ENCODE measurements at regions not wholly inside any gene's neighbourhood (a gene's known extent, or its start where the extent isn't known, plus 50 kb on each side); places are given as distances from the start of the nearest gene placed in this dataset.
"Not testable (repeated sequence)": the region's sequence is repeated elsewhere in the genome, so short reads cannot be mapped to it uniquely, and the experiment has no call there.

DNA sequence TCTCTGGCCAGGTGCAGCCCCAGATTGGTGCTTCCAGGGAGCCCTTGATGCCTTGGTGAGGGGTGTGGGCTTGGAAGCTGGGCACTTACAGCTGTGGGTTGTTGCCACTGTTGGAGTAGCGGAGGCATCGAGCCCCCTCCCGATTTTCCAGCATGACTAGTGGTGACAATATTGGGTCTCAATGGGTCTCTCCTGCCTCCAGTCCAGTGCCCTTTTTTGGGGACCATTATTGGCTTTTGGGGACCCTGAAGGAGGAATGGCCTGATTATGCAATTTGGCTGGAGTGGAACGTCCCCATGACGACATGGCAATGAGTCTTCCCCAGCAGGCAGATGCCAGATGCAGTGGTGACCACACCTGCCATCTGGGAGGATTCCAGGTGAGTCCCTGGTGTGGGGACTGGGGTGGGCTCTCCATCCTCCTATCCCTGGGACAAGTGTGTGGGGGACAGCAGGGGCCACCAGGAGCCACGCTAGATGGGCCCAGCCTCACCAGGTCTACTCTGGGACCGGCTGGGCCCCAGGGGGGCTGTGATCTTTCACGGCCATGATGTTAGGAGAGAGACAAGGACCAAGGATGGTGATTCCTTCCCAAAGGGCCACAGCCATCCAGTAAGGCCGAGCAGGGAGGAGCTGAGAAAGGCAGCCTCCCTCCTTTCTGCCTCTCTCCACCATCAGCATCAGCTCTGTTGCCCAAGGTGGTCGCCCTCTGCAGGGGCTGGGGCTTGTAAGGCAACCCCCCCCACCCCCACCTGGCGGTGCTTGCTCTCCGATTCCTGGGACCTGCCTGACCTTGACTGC is 196.8 kb downstream of the GOLGA6L6 start:
- no peak for DNase-seq

- DNase-seq = not testable (repeated sequence)
Measured at GRCh38 chr15:20343395-20344211, 198.0 kb downstream of the GOLGA6L6 start.

GRCh38 chr15:20342601-20343394 is 198.8 kb downstream of the GOLGA6L6 start:
- DNase-seq = not testable (repeated sequence)

DNA sequence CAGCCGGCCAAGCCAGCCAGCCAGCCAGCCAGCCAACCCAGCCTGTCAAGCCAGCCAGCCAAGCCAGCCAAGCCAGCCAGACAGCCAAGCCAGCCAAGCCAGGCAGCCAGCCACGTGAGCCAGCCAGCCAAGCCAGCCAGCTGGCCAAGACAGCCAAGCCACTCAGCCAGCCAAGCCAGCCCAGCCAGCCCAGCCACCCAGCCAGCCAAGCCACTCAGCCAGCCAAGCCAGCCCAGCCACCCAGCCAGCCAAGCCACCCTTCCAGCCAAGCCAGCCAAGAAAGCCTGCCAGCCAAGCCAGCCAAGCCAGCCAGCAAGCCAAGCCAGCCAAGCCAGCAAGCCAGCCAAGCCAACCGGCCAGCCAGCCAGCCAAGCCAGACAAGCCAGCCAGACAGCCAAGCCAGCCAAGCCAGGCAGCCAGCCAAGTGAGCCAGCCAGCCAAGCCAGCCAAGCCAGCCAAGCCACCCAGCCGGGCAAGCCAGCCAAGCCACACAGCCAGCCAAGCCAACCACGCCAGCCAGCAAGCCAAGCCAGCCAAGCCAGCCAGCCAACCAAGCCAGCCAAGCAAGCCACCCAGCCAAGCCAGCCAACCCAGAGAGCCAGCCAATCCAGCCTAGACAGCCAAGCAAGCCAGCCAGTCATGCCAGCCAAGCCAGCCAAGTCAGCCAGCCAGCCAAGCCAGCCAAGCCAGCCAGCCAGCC is 199.5 kb downstream of the GOLGA6L6 start:
- DNase-seq = peak; percentile 79

GRCh38 chr15:20340931-20341661 is 200.5 kb downstream of the GOLGA6L6 start:
- peak; percentile 79 for DNase-seq

DNA sequence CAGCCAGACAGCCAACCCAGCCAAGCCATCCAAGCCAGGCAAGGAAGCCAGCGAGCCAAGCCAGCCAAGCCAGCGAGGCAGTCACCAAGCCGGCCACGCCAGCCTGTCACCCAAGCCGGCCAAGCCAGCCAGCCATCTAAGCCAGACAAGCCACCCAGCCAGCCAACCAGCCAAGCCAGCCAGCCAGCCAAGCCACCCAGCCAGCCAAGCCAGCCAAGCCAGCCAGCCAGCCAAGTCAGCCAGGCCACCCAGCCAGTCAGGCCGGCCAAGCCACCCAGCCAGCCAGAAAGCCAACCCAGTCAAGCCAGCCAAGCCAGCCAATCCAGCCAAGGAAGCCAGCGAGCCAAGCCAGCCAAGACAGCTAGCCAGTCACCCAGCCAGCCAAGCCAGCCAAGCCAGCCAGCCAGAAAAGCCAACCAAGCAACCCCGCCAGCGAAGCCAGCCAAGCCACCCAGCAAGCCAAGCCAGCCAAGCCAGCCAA is 201.2 kb downstream of the GOLGA6L6 start:
- no peak for DNase-seq

GRCh38 chr15:20339086-20339791 is 202.4 kb downstream of the GOLGA6L6 start:
- not testable (repeated sequence) for DNase-seq

GRCh38 chr15:20338671-20339070 is 202.9 kb downstream of the GOLGA6L6 start:
- not testable (repeated sequence) for DNase-seq

- DNase-seq = not testable (repeated sequence)
Measured at GRCh38 chr15:20337238-20337637, 204.4 kb downstream of the GOLGA6L6 start.

GRCh38 chr15:20334451-20334850 is 207.1 kb downstream of the GOLGA6L6 start:
- not testable (repeated sequence) for DNase-seq

DNA sequence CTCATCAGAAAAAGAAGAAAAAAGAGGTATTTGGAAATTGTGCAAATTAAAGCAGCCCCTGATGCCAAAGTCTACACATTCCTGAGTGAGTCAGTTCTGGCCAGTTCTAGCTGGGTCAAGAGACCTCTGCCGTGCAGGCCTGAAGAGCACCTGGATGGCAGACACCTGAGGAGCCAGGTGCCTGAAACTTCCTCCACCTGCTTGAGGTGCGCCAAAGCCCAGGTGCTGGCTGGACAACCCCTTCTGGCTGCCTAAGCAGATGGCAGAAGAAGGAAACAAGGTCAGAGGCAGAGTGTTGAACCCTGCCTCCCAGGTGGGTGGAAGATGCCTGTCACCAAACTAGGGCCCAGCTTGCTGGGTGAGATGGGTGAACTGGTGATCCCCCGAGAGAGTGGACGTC is 215.8 kb downstream of the GOLGA6L6 start:
- DNase-seq = not testable (repeated sequence)

GRCh38 chr15:20317132-20317531 is 224.5 kb downstream of the GOLGA6L6 start:
- not testable (repeated sequence) for DNase-seq

- DNase-seq = not testable (repeated sequence)
Measured at GRCh38 chr15:20311014-20311680, 230.5 kb downstream of the GOLGA6L6 start.

- DNase-seq = no peak
Measured at GRCh38 chr15:20310603-20311002, 231.0 kb downstream of the GOLGA6L6 start.

- not testable (repeated sequence) for DNase-seq
Measured at GRCh38 chr15:20309966-20310365, 231.6 kb downstream of the GOLGA6L6 start.

- not testable (repeated sequence) for DNase-seq
Measured at GRCh38 chr15:20309395-20309794, 232.2 kb downstream of the GOLGA6L6 start.

GRCh38 chr15:20308027-20308690 is 233.4 kb downstream of the GOLGA6L6 start:
- not testable (repeated sequence) for DNase-seq

DNA sequence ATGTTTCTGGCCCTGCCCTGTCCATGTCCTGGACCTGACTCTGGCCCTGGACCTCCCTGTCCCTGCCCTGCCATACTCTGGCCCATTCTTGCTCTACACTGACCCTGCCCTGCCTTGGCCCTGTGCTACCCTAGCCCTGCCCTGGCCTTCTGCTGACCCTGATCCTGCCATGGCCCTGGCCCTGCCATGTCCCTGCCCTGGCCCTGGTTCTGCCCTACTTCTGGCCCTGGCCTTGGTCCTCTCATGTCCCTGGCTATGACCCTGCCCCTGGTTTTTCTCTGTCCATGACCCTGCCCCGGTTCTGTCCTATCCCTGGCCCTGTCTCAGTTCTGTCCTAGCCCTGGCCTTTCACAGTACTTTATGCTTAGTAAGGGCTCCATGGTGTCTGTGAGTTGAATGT is 234.5 kb downstream of the GOLGA6L6 start:
- DNase-seq = not testable (repeated sequence)

DNA sequence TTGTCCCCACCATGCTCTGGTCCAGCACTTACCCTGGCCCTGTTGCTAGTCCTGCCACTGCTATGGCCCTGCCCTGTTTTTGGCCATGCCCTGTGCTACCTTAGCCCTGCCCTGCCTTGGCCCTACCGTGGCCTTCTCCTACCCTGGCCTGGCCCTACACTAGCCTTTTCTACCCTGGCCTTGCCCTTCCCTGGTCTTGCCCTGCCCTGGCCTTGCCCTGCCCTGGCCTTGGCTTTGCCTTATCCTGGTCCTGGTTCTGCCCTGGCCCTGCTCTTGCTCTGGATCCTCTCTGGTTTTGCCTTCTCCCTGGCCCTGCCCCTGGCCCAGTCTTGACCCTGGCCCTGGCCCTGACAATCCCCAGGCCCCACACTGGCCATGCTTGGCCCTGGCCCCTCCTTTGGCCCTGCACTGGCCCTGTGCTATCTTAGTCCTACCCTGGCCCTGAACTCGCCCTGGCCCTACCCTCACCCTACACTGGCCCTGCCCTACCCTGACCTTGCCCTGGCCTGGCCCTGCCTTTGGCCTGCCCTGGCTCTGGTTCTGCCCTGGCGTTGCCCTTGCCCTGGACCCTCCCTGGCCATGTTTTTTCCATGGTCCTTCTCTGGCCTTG is 235.0 kb downstream of the GOLGA6L6 start:
- not testable (repeated sequence) for DNase-seq
